ENCODE measurements at regions not wholly inside any gene's neighbourhood (a gene's known extent, or its start where the extent isn't known, plus 50 kb on each side); places are given as distances from the start of the nearest gene placed in this dataset.

- TF ChIP-seq CTCF (IDR thresholded peaks at IDR 0.05) (no peak), POLR2AphosphoS5 (IDR thresholded peaks at IDR 0.05) (no peak), EP300 (IDR thresholded peaks at IDR 0.05) (no peak)
These were observed 106.1 kb upstream of the OSMR start for GRCh38 chr5:38739705-38740045.
